Ovary (tissue), 7 donors: ENCODE measurements at regions not wholly inside any gene's neighbourhood (a gene's known extent, or its start where the extent isn't known, plus 50 kb on each side); places are given as distances from the start of the nearest gene placed in this dataset.

ENCODE experiments used
- DNase-seq, 5 donors: peaks; one replicate each; pipeline ENCODE4 v3.0.0-alpha.2; 2019 to 2020
- H3K27ac ChIP-seq, 2 donors: fragments of 200-600 bp; one replicate each; pipeline versions ENCODE4 v1.5.1 to v1.8.0; 2019 to 2022
- H3K27me3 ChIP-seq: fragments of 200-600 bp; one replicate; pipeline ENCODE4 v1.8.0; 2022
- H3K36me3 ChIP-seq: fragments of 200-600 bp; sonication (generic); one replicate; pipeline ENCODE4 v1.5.1; 2019
- H3K4me1 ChIP-seq: one replicate; pipeline ENCODE4 v1.8.1; 2013; ENCODE audit warnings: mild to moderate bottlenecking, moderate library complexity; ENCODE audit not compliant: insufficient read depth
- H3K4me3 ChIP-seq: fragments of 200-600 bp; sonication (generic); one replicate; pipeline ENCODE4 v1.5.1; 2017
- H3K9me3 ChIP-seq, 2 donors: fragments of 200-600 bp in 1 of 2; sonication (generic) in 1 of 2; one replicate each; pipeline versions ENCODE4 v1.5.1 to v1.8.1; 2013 to 2019; ENCODE audit warnings: mild to moderate bottlenecking in 1 of 2, moderate library complexity in 1 of 2
- CTCF ChIP-seq, 3 donors: fragments of 450-650 bp in 2 of 3; fragments of 200-600 bp in 1 of 3; IDR thresholded peaks; one replicate each; pipeline versions ENCODE4 v1.5.1 to v1.8.0; 2016 to 2022; ENCODE audit warnings: antibody characterized with exemption in 3 of 3, mild to moderate bottlenecking in 1 of 3
- EP300 ChIP-seq: sonication (generic); formaldehyde crosslinking; IDR thresholded peaks from one replicate; pipeline ENCODE4 v1.6.1; 2017; ENCODE audit warnings: antibody characterized with exemption
- POLR2A ChIP-seq: fragments of 450-650 bp; IDR thresholded peaks from one replicate; pipeline ENCODE4 v1.6.1; 2017; ENCODE audit warnings: antibody characterized with exemption, mild to moderate bottlenecking, moderate library complexity
- WGBS, 3 donors: extraction: QIAGEN DNeasy Blood & Tissue Kit in 1 of 3; methylation state at CpG; one replicate each; pipeline versions ENCODE4 v1.1.5 to v1.1.7; 2013 to 2017; 5-methylcytosine and 5-hydroxymethylcytosine counted together
- intact Hi-C, 4 donors: fragments of 100-400 bp; cut with DNase I; formaldehyde crosslinking; loops; one replicate each; pipeline versions ENCODE4 v1.11.0 to v1.15.1; 2022 to 2023
- donor health status: DM: no; HTN: no; CAD: no; lungs with moderate emphysema.
- donor health status: DM: no; HTN: no; CAD: no.
- donor health status: Bipolar disorder and iron deficiency.
- donor health status: DM: no; HTN: no; CAD: no.
- donor health status: DM: yes; HTN: yes; CAD: no.

GRCh38 chr4:41873380-41874295, 61.6 kb upstream of the TMEM33 start:
- 11 to 13% (median 12%) methylated on average over 42 of the region's 42 CpGs for WGBS, 3 donors

GRCh38 chr4:41870035-41870434, 65.2 kb upstream of the TMEM33 start:
- intact Hi-C loops, result no loop called here
- Histone ChIP-seq H3K27ac (no peak overlapping the region), H3K36me3 (no peaks in the 10 kb centered on the region), H3K9me3 (peaks cover 0 to 4% of the 10 kb centered on the region in 2 donors), H3K27me3 (no peaks in the 10 kb centered on the region), H3K4me3 (no peak overlapping the region), H3K4me1 (no peaks in the 10 kb centered on the region)
- WGBS, 3 donors, result 64 to 71% (median 65%) methylated on average over 4 of the region's 4 CpGs
- no peak for TF ChIP-seq CTCF (IDR thresholded peaks at IDR 0.05)
- no peak for TF ChIP-seq POLR2A
- no peak for TF ChIP-seq EP300
- DNase-seq, result no peak

More at GRCh38 chr4:41873380-41874295, 61.6 kb upstream of the TMEM33 start:
- Histone ChIP-seq H3K9me3 (no peaks in the 10 kb centered on the region), H3K36me3 (no peaks in the 10 kb centered on the region), H3K4me3 (no peak overlapping the region), H3K4me1 (no peaks in the 10 kb centered on the region), H3K27ac (no peak overlapping the region), H3K27me3 (no peaks in the 10 kb centered on the region)
- TF ChIP-seq POLR2A (no peak), CTCF (IDR thresholded peaks at IDR 0.05) (no peak)
- intact Hi-C loops, result no loop called here
- DNase-seq, result no peak

DNA sequence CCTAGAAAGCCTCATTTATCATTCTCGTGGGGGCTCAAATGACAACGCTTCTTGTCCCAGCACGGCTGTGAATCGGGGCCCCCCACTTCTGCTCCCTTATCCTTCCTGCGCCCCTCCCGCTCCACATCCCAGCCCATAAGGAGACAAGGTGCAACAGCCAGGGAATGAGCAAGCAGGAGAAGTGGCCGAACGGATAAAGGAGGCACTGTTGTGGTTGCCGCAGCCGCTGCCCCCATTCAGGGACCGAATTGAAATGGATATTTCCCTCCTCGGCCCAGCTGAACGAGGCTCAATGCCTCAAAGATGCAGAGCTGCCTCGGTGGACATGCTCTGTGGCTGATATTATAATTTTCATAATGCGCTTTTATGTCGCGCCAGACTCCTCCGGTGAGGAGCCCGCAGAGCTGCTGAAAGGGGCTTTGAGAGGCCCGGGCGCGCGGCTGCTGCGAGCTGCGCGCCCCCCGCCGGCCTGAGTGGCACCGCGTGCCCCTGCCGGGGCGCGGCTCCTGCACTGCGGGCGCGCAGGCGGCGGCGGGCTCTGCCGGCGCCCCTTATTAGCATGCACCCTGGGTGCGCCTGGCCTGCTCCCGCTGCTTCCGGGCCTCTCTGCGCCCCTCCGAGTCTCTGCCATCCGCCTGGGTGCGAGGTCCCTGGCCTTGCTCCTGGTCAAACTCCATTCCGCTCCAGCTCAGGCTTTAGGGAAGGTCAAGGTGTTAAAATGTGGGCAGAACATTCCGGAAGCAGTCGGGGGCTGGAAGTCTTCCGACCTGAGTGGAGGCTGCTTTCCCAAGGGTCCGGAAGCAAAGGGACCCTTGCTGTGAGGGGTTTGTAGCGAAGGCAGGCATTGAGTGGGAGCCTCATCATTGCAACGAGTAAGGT, 68.2 kb upstream of the TMEM33 start:
- no peak for TF ChIP-seq POLR2A
- TF ChIP-seq EP300, result no peak
- no peak overlapping the region for H3K27ac ChIP-seq
- 6 to 9% (median 8%) methylated on average over 43 to 55 of the region's 55 CpGs for WGBS, 3 donors
- DNase-seq, result no peak
- H3K9me3 ChIP-seq, result peaks cover 0 to 12% of the 10 kb centered on the region in 2 donors
- no peaks in the 10 kb centered on the region for H3K27me3 ChIP-seq
- H3K4me1 ChIP-seq, result no peaks in the 10 kb centered on the region
- H3K4me3 ChIP-seq, result no peak overlapping the region
- H3K36me3 ChIP-seq, result no peaks in the 10 kb centered on the region
- intact Hi-C loops, result no loop called here

GRCh38 chr4:41865981-41866798, 69.0 kb upstream of the TMEM33 start:
- WGBS, 3 donors, result 4 to 6% (median 5%) methylated on average over 42 of the region's 42 CpGs
- Histone ChIP-seq H3K4me1 (no peaks in the 10 kb centered on the region), H3K9me3 (peaks cover 0 to 12% of the 10 kb centered on the region in 2 donors), H3K27me3 (no peaks in the 10 kb centered on the region), H3K36me3 (no peaks in the 10 kb centered on the region), H3K27ac (no peak overlapping the region), H3K4me3 (no peak overlapping the region)
- intact Hi-C loops, result no loop called here
- DNase-seq, result no peak
- no peak for TF ChIP-seq POLR2A
